RWPE2 (cell line): ENCODE measurements at regions not wholly inside any gene's neighbourhood (a gene's known extent, or its start where the extent isn't known, plus 50 kb on each side); places are given as distances from the start of the nearest gene placed in this dataset.

Experiments used
- ATAC-seq: fragments of 200-7000 bp; cut with Tn5 transposase; 3 replicates; pipeline ENCODE4 v1.9.1; 2021; ENCODE audit warnings: low read depth
- DNase-seq: peaks from one replicate; pipeline ENCODE4 v3.0.0-alpha.2; 2020; ENCODE audit warnings: low spot score
- H3K27ac ChIP-seq: fragments of 450-650 bp; 2 replicates; pipeline ENCODE4 v1.5.1; 2017; ENCODE audit warnings: mild to moderate bottlenecking; ENCODE audit not compliant: poor library complexity, severe bottlenecking
- H3K27me3 ChIP-seq: fragments of 250-450 bp; sonication (Bioruptor Pico); 2 replicates; pipeline ENCODE4 v1.5.1; 2021; ENCODE audit warnings: mild to moderate bottlenecking, moderate library complexity; ENCODE audit not compliant: insufficient read depth, poor library complexity, severe bottlenecking
- H3K36me3 ChIP-seq: fragments of 250-450 bp; sonication (Bioruptor Pico); 2 replicates; pipeline ENCODE4 v1.5.1; 2020; ENCODE audit warnings: low read depth, mild to moderate bottlenecking, moderate library complexity
- H3K4me1 ChIP-seq: fragments of 250-450 bp; sonication (Bioruptor Pico); 2 replicates; pipeline ENCODE4 v1.5.1; 2021; ENCODE audit warnings: mild to moderate bottlenecking, moderate library complexity; ENCODE audit not compliant: insufficient read depth, poor library complexity, severe bottlenecking
- H3K4me3 ChIP-seq: fragments of 250-450 bp; sonication (Bioruptor Pico); 2 replicates; pipeline ENCODE4 v1.5.1; 2021; ENCODE audit warnings: mild to moderate bottlenecking, moderate library complexity; ENCODE audit not compliant: severe bottlenecking
- H3K9me3 ChIP-seq: fragments of 250-450 bp; sonication (Bioruptor Pico); 2 replicates; pipeline ENCODE4 v1.5.1; 2021; ENCODE audit warnings: mild to moderate bottlenecking, moderate library complexity; ENCODE audit not compliant: severe bottlenecking
- TF ChIP-seq, protein P1 (sequence below): fragments of 450-650 bp; IDR thresholded peaks from one replicate; pipeline ENCODE4 v1.5.1; 2017; ENCODE audit warnings: mild to moderate bottlenecking, moderate library complexity; ENCODE audit not compliant: poor library complexity, severe bottlenecking

GRCh38 chrX:123077631-123078030, 106.4 kb upstream of the GRIA3 start:
- TF ChIP-seq, protein P1, sequence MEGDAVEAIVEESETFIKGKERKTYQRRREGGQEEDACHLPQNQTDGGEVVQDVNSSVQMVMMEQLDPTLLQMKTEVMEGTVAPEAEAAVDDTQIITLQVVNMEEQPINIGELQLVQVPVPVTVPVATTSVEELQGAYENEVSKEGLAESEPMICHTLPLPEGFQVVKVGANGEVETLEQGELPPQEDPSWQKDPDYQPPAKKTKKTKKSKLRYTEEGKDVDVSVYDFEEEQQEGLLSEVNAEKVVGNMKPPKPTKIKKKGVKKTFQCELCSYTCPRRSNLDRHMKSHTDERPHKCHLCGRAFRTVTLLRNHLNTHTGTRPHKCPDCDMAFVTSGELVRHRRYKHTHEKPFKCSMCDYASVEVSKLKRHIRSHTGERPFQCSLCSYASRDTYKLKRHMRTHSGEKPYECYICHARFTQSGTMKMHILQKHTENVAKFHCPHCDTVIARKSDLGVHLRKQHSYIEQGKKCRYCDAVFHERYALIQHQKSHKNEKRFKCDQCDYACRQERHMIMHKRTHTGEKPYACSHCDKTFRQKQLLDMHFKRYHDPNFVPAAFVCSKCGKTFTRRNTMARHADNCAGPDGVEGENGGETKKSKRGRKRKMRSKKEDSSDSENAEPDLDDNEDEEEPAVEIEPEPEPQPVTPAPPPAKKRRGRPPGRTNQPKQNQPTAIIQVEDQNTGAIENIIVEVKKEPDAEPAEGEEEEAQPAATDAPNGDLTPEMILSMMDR = no peak
- DNase-seq (no peak), ATAC-seq (no peak)
- no peaks in the 10 kb centered on the region for H3K27me3 ChIP-seq
- no peaks in the 10 kb centered on the region for H3K36me3 ChIP-seq
- peaks cover 3% of the 10 kb centered on the region for H3K4me1 ChIP-seq
- H3K4me3 ChIP-seq = no peak overlapping the region
- no peaks in the 10 kb centered on the region for H3K9me3 ChIP-seq
- H3K27ac ChIP-seq = no peak overlapping the region

- Histone ChIP-seq H3K4me1 (peaks cover 13% of the 10 kb centered on the region), H3K27ac (no peak overlapping the region), H3K36me3 (no peaks in the 10 kb centered on the region), H3K27me3 (no peaks in the 10 kb centered on the region), H3K4me3 (no peak overlapping the region), H3K9me3 (no peaks in the 10 kb centered on the region)
- ATAC-seq (no peak), DNase-seq (no peak)
- TF ChIP-seq, protein P1 = no peak
Observed at GRCh38 chrX:123080065-123080464, 104.0 kb upstream of the GRIA3 start.

DNA sequence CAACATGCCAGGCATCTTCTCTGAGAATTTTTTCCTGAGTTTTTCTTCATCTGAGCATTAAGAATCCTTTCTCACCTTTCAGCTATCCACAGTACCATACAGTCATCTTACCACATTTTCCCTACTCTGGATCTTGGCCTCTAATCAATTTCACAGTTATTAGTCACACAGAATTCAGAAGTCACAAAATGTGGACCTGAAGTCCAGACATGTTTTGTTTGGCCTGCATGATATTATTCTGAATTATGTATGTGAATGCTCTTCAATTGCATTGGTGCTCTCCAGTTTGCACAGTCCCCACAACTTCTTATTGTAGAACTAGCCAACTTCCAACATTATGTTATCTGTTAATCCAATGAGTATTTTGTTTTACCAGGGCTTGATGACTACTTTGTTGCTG, 102.3 kb upstream of the GRIA3 start:
- H3K9me3 ChIP-seq = no peaks in the 10 kb centered on the region
- TF ChIP-seq, protein P1 = no peak
- peak overlapping the region; percentile 33 for H3K27ac ChIP-seq
- no peaks in the 10 kb centered on the region for H3K36me3 ChIP-seq
- 0 out of 3 replicates have a peak, but pooled peaks have one; percentile 28 for ATAC-seq
- no peak overlapping the region for H3K4me3 ChIP-seq
- H3K4me1 ChIP-seq = peaks cover 14% of the 10 kb centered on the region
- no peaks in the 10 kb centered on the region for H3K27me3 ChIP-seq
- DNase-seq = no peak

DNA sequence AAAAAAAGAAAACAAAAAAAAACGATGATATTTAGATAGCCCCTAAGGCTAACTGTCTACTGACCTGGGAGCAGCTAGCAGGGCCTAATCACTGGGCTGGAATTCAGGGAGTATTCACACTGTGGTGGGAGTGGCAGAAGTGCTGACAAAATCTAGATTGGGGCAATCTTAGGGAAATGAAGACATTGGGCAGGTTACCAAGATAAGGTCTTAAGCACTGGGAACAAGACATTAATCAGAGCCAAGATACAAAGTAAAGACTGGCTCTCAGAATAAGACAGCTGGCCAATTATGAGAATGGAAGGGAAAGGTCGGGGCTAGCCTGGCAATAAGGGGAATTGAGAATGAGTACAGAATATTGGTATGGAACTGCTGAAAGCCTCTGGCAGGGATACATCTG, 100.2 kb upstream of the GRIA3 start:
- Histone ChIP-seq H3K36me3 (no peaks in the 10 kb centered on the region), H3K4me3 (no peak overlapping the region), H3K27me3 (no peaks in the 10 kb centered on the region), H3K27ac (peak overlapping the region; percentile 83), H3K9me3 (no peaks in the 10 kb centered on the region), H3K4me1 (peaks cover 27% of the 10 kb centered on the region)
- TF ChIP-seq, protein P1 = no peak
- ATAC-seq = peak; percentile 77
- no peak for DNase-seq

GRCh38 chrX:123084797-123085196, 99.3 kb upstream of the GRIA3 start:
- Histone ChIP-seq H3K36me3 (no peaks in the 10 kb centered on the region), H3K27me3 (no peaks in the 10 kb centered on the region), H3K4me1 (peaks cover 27% of the 10 kb centered on the region), H3K27ac (peak overlapping the region; percentile 83), H3K9me3 (no peaks in the 10 kb centered on the region), H3K4me3 (no peak overlapping the region)
- peak; percentile 60 for ATAC-seq
- no peak for DNase-seq
- TF ChIP-seq, protein P1 = no peak
